GM10266 (cell line): ENCODE measurements at regions not wholly inside any gene's neighbourhood (a gene's known extent, or its start where the extent isn't known, plus 50 kb on each side); places are given as distances from the start of the nearest gene placed in this dataset.
"Not testable (repeated sequence)": the region's sequence is repeated elsewhere in the genome, so short reads cannot be mapped to it uniquely, and the experiment has no call there.

Source experiments
- DNase-seq: peaks from one replicate; pipeline ENCODE4 v3.0.0; 2012; ENCODE audit errors: extremely low spot score
- TF ChIP-seq, protein P1 (sequence below): IDR thresholded peaks from 2 replicates; pipeline ENCODE4 v1.5.1; 2012; ENCODE audit warnings: mild to moderate bottlenecking, low read depth; ENCODE audit not compliant: control insufficient read depth, insufficient read depth; ENCODE audit errors: missing control alignments

DNA sequence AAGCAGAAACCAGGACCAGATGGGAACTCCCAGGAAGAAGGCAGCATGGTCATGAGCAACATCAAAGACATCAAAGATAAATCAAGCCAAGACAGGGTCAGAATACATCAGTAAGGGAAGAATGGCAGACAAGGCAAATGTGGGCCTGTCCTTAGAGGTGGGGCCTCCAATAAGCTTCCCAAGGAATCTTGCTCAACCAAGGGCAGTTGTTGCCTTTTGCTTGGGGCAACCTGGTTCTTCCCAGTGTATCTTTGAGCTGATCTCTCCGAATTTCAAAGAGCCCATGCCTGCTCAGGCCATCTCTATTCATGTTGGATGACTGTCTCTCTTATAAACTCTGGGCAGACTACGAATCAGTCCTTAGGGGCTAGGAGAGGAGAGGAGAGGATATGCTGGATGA, 68.4 kb upstream of the HABP2 start:
- no peak for DNase-seq
- TF ChIP-seq, protein P1, sequence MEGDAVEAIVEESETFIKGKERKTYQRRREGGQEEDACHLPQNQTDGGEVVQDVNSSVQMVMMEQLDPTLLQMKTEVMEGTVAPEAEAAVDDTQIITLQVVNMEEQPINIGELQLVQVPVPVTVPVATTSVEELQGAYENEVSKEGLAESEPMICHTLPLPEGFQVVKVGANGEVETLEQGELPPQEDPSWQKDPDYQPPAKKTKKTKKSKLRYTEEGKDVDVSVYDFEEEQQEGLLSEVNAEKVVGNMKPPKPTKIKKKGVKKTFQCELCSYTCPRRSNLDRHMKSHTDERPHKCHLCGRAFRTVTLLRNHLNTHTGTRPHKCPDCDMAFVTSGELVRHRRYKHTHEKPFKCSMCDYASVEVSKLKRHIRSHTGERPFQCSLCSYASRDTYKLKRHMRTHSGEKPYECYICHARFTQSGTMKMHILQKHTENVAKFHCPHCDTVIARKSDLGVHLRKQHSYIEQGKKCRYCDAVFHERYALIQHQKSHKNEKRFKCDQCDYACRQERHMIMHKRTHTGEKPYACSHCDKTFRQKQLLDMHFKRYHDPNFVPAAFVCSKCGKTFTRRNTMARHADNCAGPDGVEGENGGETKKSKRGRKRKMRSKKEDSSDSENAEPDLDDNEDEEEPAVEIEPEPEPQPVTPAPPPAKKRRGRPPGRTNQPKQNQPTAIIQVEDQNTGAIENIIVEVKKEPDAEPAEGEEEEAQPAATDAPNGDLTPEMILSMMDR = no peak

- TF ChIP-seq, protein P1 = no peak
- no peak for DNase-seq
These were observed 67.1 kb upstream of the HABP2 start for GRCh38 chr10:113485736-113486135.

DNA sequence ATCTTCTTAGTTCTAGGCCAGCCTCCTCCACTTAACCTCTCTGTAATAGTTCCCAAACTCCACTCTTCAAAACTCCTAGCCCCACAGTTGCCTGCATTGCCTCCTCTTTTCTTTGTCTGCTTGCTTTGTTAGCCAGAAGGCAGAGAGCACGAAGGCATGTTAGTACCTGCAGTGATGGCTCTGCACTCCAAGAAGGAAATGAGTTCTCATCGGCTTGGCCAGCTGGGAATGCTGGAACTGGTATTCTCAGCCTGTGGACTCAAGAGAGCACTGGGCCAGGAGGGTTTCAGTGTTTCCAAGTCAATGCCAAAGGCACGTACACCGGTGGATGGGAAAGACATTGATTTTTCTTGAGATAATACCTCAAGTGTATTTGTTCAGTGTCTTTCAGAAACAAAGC, 66.3 kb upstream of the HABP2 start:
- TF ChIP-seq, protein P1 = no peak
- DNase-seq = no peak

- no peak for DNase-seq
- TF ChIP-seq, protein P1 = no peak
These were observed 65.7 kb upstream of the HABP2 start for GRCh38 chr10:113487154-113487553.

DNA sequence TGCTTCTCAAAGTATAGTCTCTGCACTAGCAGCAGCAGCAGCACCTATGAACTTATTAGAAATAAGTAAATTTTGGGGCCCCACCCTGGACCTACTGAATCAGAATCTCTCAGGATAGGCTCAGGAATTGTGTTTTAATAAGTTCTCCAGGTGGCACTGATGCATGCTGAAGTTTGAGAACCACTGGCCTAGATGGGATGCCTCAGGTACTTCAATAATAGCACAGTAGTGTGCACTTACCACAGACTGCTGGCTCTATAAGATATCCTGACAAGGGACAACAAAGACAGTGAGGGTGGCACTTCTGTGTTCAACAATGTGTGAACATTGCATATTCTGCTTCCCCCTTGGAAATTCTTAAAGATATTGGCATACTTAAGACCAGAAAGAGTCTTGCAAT, 64.7 kb upstream of the HABP2 start:
- no peak for DNase-seq
- TF ChIP-seq, protein P1 = no peak

GRCh38 chr10:113489522-113489921, 63.3 kb upstream of the HABP2 start:
- DNase-seq = not testable (repeated sequence)

DNA sequence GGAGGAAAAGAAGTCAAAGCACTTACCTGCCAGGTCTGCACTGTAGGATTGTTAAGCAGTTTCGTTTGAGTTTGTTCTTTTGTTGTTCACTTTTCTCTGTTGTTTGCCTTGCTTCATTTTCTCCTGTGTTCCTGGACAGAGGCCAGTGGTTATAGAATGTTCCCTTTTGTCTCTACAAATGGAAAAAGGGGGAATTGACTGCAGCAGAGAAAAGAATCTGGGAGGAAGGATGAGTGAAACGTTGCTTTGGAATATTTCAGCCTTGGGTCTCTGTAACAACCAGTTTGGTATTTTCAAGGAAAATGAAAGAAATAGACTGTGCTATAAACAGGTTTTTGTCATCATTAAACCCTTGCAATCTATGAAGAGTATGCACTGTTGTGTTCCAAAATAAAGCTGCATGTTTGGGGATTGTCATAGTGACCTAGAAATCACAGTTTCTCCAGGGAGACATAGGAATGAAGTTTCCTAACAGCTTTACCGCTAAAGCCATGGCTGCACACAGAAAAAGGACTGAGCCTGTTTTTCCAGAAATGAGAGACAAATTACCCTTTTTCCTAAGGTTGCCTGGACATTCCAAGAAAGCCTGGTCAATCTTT, 60.8 kb upstream of the HABP2 start:
- TF ChIP-seq, protein P1 = no peak
- no peak for DNase-seq

DNA sequence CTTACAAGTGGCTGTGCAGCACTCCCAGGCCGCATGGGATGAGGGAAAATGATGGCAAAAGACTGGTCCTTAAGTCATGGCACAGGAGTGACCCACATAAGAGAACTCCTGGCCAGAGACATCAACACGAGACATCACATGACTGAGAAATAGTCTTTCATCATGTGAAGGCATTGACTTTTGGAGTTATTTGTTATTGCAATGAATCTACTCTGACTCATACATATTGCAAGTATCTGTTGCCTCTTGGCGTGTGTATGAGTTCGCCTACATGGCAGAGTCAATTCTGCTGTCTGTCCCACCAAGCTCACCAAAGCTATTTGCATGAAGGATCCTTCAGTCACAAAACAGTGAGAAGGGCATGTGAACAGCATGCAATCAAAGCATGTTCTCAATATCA, 59.7 kb upstream of the HABP2 start:
- DNase-seq = no peak
- TF ChIP-seq, protein P1 = no peak
